ENCODE measurements at regions not wholly inside any gene's neighbourhood (a gene's known extent, or its start where the extent isn't known, plus 50 kb on each side); places are given as distances from the start of the nearest gene placed in this dataset.

GRCh38 chr12:85642288-85642687 is 193.9 kb downstream of the RASSF9 start:
- no peak for DNase-seq

- no peak for DNase-seq
These were observed 193.4 kb downstream of the RASSF9 start for GRCh38 chr12:85642808-85643207.

GRCh38 chr12:85644508-85644907 is 191.7 kb downstream of the RASSF9 start:
- no peak for DNase-seq

GRCh38 chr12:85653731-85654455 is 182.3 kb downstream of the RASSF9 start:
- DNase-seq = no peak

- no peak for DNase-seq
These were observed 181.8 kb downstream of the RASSF9 start for GRCh38 chr12:85654456-85654840.

- DNase-seq = no peak
These were observed 179.6 kb downstream of the RASSF9 start for GRCh38 chr12:85656561-85656960.

GRCh38 chr12:85657251-85657650 is 179.0 kb downstream of the RASSF9 start:
- DNase-seq = no peak

- no peak for DNase-seq
These were observed 178.2 kb downstream of the RASSF9 start for GRCh38 chr12:85657836-85658630.

GRCh38 chr12:85659754-85660530 is 176.3 kb downstream of the RASSF9 start:
- no peak for DNase-seq

GRCh38 chr12:85661461-85662206 is 174.6 kb downstream of the RASSF9 start:
- no peak for DNase-seq

- no peak for DNase-seq
These were observed 174.0 kb downstream of the RASSF9 start for GRCh38 chr12:85662207-85662602.

GRCh38 chr12:85663631-85664030 is 172.6 kb downstream of the RASSF9 start:
- DNase-seq = no peak

- DNase-seq = no peak
These were observed 171.8 kb downstream of the RASSF9 start for GRCh38 chr12:85664429-85664828.

GRCh38 chr12:85669911-85670310 is 166.3 kb downstream of the RASSF9 start:
- DNase-seq = no peak

- no peak for DNase-seq
These were observed 163.8 kb downstream of the RASSF9 start for GRCh38 chr12:85672436-85672835.

- DNase-seq = no peak
These were observed 162.2 kb downstream of the RASSF9 start for GRCh38 chr12:85673921-85674420.

- no peak for DNase-seq
These were observed 159.1 kb downstream of the RASSF9 start for GRCh38 chr12:85676816-85677749.

GRCh38 chr12:85679296-85679695 is 156.9 kb downstream of the RASSF9 start:
- DNase-seq = no peak

GRCh38 chr12:85680881-85681280 is 155.3 kb downstream of the RASSF9 start:
- DNase-seq = no peak

GRCh38 chr12:85681333-85681732 is 154.9 kb downstream of the RASSF9 start:
- DNase-seq = no peak

- DNase-seq = no peak
These were observed 153.2 kb downstream of the RASSF9 start for GRCh38 chr12:85683051-85683450.
